Right cardiac atrium (tissue), 5 donors: ENCODE measurements at regions not wholly inside any gene's neighbourhood (a gene's known extent, or its start where the extent isn't known, plus 50 kb on each side); places are given as distances from the start of the nearest gene placed in this dataset.
"Not testable (repeated sequence)": the region's sequence is repeated elsewhere in the genome, so short reads cannot be mapped to it uniquely, and the experiment has no call there.

ENCODE experiments used
- ATAC-seq, 2 donors: fragments of 200-7000 bp; cut with Tn5 transposase; one replicate each; pipeline versions ENCODE4 v1.8.0 to v1.9.1; 2020; ENCODE audit warnings: moderate library complexity in 2 of 2, mild to moderate bottlenecking in 1 of 2
- DNase-seq, 3 donors: peaks; one replicate each; pipeline ENCODE4 v3.0.0-alpha.2; 2020
- H3K27ac ChIP-seq: one replicate; pipeline ENCODE4 v1.5.1; 2013; ENCODE audit warnings: mild to moderate bottlenecking, low read length, control low read depth, moderate library complexity
- H3K27me3 ChIP-seq: one replicate; pipeline ENCODE4 v1.6.1; 2013; ENCODE audit not compliant: control insufficient read depth, insufficient read depth
- H3K4me1 ChIP-seq: one replicate; pipeline ENCODE4 v1.6.1; 2013; ENCODE audit warnings: low read length; ENCODE audit not compliant: control insufficient read depth, insufficient read depth
- H3K4me3 ChIP-seq: one replicate; pipeline ENCODE4 v1.5.1; 2013; ENCODE audit warnings: low read length, control low read depth
- H3K9me3 ChIP-seq: one replicate; pipeline ENCODE4 v1.6.1; 2013; ENCODE audit warnings: low read length; ENCODE audit not compliant: control insufficient read depth
- WGBS: extraction: QIAGEN DNeasy Blood & Tissue Kit; methylation state at CpG from one replicate; pipeline ENCODE4 v1.1.7; 2013; 5-methylcytosine and 5-hydroxymethylcytosine counted together
- intact Hi-C, 4 donors: fragments of 100-400 bp; cut with DNase I; formaldehyde crosslinking; loops; one replicate each; pipeline versions ENCODE4 v1.11.0 to v1.14.0; 2022 to 2023
- donor health status: healthy with polysubstance abuse.
- donor health status: DM: no; HTN: yes; CAD: no.
- donor health status: DM: no; HTN: no; CAD: no.
- donor health status: DM: no; HTN: yes; CAD: no; lungs with severe emphysema.
- donor health status: DM: yes; HTN: yes; CAD: no.

DNA sequence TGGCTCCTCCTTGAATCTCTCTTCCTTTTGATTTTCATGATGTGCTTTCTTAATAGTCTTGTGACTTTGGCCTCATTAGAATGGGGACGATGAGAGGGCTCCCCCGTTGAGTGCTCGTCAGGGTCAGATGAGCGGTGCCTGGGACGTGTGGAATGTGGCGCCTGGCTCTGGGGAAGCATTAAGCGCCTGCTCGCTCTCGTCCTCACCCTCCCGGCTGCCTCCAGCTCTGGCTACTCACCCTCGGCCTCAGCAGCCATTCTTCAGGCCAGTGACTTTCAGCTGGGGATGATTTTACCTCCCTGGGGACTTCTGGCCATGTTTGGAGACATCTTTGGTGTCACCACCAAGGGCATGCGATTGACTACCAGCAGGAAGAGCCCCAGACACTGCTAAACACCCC is 69.7 kb downstream of the RPS6KA4 start:
- no peak for DNase-seq
- Histone ChIP-seq H3K4me1 (no peaks in the 10 kb centered on the region), H3K27ac (no peak overlapping the region), H3K9me3 (no peaks in the 10 kb centered on the region), H3K27me3 (no peaks in the 10 kb centered on the region), H3K4me3 (no peak overlapping the region)
- no peak for ATAC-seq
- intact Hi-C loops: no loop called here
- 41% methylated on average over 12 of the region's 12 CpGs for WGBS

DNA sequence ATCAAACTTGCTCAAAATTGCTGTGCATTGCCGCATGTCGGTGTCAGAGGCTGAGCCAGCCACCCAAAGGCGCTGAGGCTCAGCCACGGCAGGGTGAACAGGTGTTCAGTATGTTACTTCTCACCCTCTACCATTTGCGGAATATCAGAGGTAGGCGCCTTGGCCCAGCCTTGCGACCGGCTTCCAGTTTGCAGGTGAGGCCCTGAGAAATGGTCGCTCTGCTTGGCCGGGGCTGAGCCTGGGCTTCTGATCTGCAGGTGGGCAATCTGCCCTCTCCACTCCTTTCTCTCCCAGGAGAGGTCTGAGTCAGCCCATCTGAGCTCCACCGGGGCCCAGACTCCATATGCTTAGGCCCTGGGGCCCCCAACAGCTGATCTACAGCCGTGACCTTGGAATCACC is 71.0 kb downstream of the RPS6KA4 start:
- DNase-seq (no peak), ATAC-seq (no peak)
- no peaks in the 10 kb centered on the region for H3K9me3 ChIP-seq
- H3K27ac ChIP-seq: no peak overlapping the region
- no peaks in the 10 kb centered on the region for H3K27me3 ChIP-seq
- H3K4me1 ChIP-seq: no peaks in the 10 kb centered on the region
- H3K4me3 ChIP-seq: no peak overlapping the region
- intact Hi-C loops: no loop called here
- 93% methylated on average over 12 of the region's 12 CpGs for WGBS

GRCh38 chr11:64430645-64431044 is 71.7 kb downstream of the RPS6KA4 start:
- H3K27me3 ChIP-seq: no peaks in the 10 kb centered on the region
- WGBS: 57% methylated on average over 18 of the region's 18 CpGs

GRCh38 chr11:64436000-64436399 is 77.0 kb downstream of the RPS6KA4 start:
- H3K4me3 ChIP-seq: no peak overlapping the region
- DNase-seq: no peak
- no peak for ATAC-seq

More at GRCh38 chr11:64430645-64431044, 71.7 kb downstream of the RPS6KA4 start:
- ATAC-seq (no peak), DNase-seq (no peak)
- no peaks in the 10 kb centered on the region for H3K4me1 ChIP-seq
- H3K27ac ChIP-seq: no peak overlapping the region
- H3K4me3 ChIP-seq: no peak overlapping the region
- H3K9me3 ChIP-seq: no peaks in the 10 kb centered on the region
- intact Hi-C loops: no loop called here

DNA sequence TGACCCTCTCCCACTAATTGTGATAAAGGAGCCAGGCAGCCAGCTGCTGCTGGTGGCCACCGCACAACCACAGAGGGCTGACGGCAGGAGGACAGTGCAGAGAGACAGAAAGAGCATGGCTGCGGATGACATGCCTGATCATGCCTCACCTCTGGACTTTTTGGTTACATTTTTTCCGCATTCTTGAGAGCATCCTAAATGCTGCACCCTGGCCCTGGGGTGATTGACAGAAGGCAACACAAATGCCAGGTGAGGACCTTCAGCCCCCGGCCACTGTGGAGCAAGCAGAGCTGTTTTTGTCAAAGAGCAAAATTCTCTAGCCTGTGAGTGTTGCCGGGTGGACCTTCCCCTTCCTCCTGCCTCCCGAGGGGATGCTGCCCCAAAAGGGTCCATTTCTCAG is 78.5 kb downstream of the RPS6KA4 start:
- no peak overlapping the region for H3K27ac ChIP-seq
- DNase-seq: no peak
- H3K9me3 ChIP-seq: no peaks in the 10 kb centered on the region
- no peaks in the 10 kb centered on the region for H3K4me1 ChIP-seq
- no peak overlapping the region for H3K4me3 ChIP-seq
- intact Hi-C loops: no loop called here
- 71% methylated on average over 7 of the region's 7 CpGs for WGBS
- no peaks in the 10 kb centered on the region for H3K27me3 ChIP-seq
- no peak for ATAC-seq

More at GRCh38 chr11:64436000-64436399, 77.0 kb downstream of the RPS6KA4 start:
- Histone ChIP-seq H3K4me1 (no peaks in the 10 kb centered on the region), H3K9me3 (no peaks in the 10 kb centered on the region), H3K27me3 (no peaks in the 10 kb centered on the region), H3K27ac (no peak overlapping the region)
- WGBS: 69% methylated on average over 4 of the region's 4 CpGs
- intact Hi-C loops: no loop called here

DNA sequence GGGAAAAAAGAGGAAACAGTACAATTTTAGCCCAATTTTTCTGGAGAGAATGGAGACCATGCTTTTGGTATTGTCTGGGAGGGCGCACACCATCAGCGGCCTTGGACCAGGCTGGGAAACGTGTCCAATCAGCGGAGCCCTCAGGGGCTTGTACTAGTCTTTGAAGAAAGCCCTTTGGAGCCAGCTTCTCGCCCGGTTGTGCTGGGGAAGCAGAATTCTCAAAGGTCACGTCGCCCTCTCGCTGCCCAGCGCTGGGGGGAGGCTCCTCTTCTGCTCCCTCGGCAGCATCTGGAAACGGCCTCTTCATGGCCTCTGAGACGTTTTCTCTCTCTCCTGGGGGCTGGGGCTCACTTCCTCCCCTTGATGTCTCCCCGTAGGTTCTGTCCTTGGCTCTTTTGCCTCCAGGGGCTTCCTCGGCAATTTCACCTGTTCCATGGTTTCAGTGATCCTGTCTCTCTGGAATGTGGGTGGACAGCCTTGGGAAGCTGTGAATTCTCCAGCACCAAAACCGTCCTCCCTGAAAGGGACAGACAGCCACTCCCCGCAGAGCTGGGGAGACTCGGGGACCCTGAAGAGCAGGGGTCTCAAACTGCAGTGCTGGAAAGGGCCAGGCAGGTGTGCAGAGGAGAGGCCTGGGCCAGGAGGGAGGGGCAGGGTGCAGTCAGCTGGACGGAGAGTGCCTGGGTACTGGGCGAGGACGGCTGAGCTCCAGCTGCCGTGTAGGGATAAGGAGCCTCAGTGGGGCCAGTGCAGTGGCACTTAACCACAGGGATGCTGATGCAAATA is 80.2 kb downstream of the RPS6KA4 start:
- 51% methylated on average over 22 of the region's 22 CpGs for WGBS
- H3K4me1 ChIP-seq: no peaks in the 10 kb centered on the region
- no peaks in the 10 kb centered on the region for H3K9me3 ChIP-seq
- intact Hi-C loops: no loop called here
- no peak overlapping the region for H3K27ac ChIP-seq
- DNase-seq: no peak
- no peak overlapping the region for H3K4me3 ChIP-seq
- H3K27me3 ChIP-seq: no peaks in the 10 kb centered on the region
- no peak for ATAC-seq

DNA sequence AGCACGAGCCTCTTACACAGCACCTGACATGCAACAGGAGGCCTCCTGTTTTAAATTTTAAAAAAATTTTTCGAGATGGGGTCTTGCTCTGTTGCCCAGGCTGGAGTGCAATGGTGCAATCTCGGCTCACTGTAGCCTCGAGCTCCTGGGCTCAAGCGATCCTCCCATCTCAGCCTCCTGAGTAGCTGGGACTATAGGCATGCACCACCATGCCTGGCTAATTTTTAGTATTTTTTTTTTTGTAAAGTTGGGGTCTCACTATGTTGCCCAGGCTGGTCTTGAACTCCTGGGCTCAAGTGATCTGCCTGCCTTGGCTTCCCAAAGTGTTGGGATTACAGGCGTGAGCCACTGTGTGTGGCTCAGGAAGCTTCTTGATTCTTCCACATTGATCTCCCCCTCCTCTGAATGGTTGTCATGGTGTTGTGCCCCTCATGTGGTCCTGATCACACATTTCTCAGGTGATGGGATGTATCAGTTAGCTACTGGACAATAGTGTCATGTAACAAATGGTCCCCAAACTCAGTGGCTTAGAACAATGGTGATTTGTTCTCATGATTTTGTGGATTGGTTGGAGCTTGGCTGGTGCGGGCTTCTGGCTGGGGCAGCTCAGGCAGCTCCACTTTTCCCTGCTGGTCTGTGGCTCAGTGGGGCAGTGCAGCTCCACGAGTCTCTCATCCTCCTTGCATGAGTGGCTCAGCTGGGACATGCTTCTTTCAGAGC is 81.0 kb downstream of the RPS6KA4 start:
- DNase-seq, intact Hi-C loops, H3K4me3 ChIP-seq, ATAC-seq, H3K27me3 ChIP-seq, H3K9me3 ChIP-seq, H3K4me1 ChIP-seq, H3K27ac ChIP-seq: not testable (repeated sequence)
- WGBS: 90% methylated on average over 8 of the region's 8 CpGs

DNA sequence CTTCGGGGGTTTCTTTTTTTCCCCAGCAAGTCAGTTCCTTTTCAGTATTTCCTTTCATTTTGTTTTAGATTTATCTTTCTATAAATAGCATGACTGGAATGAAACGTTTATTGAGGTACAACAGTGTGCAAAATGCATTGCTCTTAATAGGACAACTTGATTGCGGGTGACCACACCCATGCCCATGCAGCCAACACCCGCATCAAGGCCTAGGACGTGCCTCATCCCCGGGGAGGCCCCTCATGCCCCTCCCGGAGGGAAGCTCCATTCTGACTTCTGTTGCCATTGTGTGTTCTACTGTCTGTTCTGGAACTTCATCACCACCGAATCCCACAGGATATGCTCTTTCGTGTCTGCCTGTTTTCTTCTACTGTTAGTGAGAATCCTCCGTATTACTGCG is 82.2 kb downstream of the RPS6KA4 start:
- H3K27ac ChIP-seq: no peak overlapping the region
- H3K4me1 ChIP-seq: no peaks in the 10 kb centered on the region
- no peaks in the 10 kb centered on the region for H3K27me3 ChIP-seq
- 51% methylated on average over 11 of the region's 11 CpGs for WGBS
- ATAC-seq: no peak
- intact Hi-C loops: no loop called here
- H3K4me3 ChIP-seq: no peak overlapping the region
- DNase-seq: no peak
- no peaks in the 10 kb centered on the region for H3K9me3 ChIP-seq

GRCh38 chr11:64443001-64443400 is 84.0 kb downstream of the RPS6KA4 start:
- no peak for ATAC-seq
- H3K4me3 ChIP-seq: no peak overlapping the region
- intact Hi-C loops: no loop called here
- no peak overlapping the region for H3K27ac ChIP-seq
- no peaks in the 10 kb centered on the region for H3K4me1 ChIP-seq
- H3K9me3 ChIP-seq: no peaks in the 10 kb centered on the region
- no peak for DNase-seq
- whole genome bisulfite sequencing: 73% methylated on average over 5 of the region's 5 CpGs
- no peaks in the 10 kb centered on the region for H3K27me3 ChIP-seq

DNA sequence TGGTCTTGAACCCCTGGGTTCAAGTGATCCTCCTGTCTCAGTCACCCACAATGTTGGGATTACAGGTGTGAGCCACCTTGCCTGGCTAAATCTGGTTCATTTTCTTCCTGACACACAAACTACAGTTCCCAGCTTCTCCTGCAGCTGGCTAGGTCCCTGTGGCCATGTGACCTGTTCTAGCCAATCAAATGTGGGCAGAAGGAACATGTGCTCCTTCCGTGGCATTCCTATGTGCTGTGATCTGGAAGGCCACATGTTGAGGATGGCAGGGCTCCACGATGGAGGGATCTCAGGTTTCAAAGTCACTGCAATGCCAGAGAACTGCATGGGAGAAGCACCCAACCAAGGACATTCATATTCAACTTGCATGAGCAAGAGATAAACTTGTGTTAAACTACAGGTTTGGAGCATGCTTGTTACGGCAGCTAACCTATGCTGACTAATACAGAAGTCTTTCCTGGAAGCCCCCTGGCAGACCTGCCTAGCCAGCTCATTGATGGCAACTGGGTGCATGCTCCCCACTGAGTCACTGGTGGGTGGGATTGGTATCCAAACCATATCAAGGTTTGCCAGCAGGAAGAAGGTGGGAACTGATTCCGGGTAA is 86.0 kb downstream of the RPS6KA4 start:
- no peak for ATAC-seq
- no peak for DNase-seq
- H3K27me3 ChIP-seq: no peaks in the 10 kb centered on the region
- 69% methylated on average over 4 of the region's 4 CpGs for WGBS
- intact Hi-C loops: loop anchor here in 1 of 4 donors (5.0 kb wide), 1 partner anchor 207 kb away; no protein-coding TSS in a partner anchor
- no peaks in the 10 kb centered on the region for H3K9me3 ChIP-seq
- H3K4me1 ChIP-seq: no peaks in the 10 kb centered on the region
- H3K27ac ChIP-seq: no peak overlapping the region
- H3K4me3 ChIP-seq: no peak overlapping the region

- no peaks in the 10 kb centered on the region for H3K27me3 ChIP-seq
- 90% methylated on average over 4 of the region's 4 CpGs for WGBS
- no peaks in the 10 kb centered on the region for H3K9me3 ChIP-seq
- no peak overlapping the region for H3K4me3 ChIP-seq
- no peak overlapping the region for H3K27ac ChIP-seq
- ATAC-seq (no peak), DNase-seq (no peak)
- intact Hi-C loops: loop anchor here in 1 of 4 donors (5.0 kb wide), 1 partner anchor 207 kb away; no protein-coding TSS in a partner anchor
- H3K4me1 ChIP-seq: no peaks in the 10 kb centered on the region
Measured at GRCh38 chr11:64445651-64446050, 86.7 kb downstream of the RPS6KA4 start.
